ENCODE measurements at regions not wholly inside any gene's neighbourhood (a gene's known extent, or its start where the extent isn't known, plus 50 kb on each side); places are given as distances from the start of the nearest gene placed in this dataset.

DNA sequence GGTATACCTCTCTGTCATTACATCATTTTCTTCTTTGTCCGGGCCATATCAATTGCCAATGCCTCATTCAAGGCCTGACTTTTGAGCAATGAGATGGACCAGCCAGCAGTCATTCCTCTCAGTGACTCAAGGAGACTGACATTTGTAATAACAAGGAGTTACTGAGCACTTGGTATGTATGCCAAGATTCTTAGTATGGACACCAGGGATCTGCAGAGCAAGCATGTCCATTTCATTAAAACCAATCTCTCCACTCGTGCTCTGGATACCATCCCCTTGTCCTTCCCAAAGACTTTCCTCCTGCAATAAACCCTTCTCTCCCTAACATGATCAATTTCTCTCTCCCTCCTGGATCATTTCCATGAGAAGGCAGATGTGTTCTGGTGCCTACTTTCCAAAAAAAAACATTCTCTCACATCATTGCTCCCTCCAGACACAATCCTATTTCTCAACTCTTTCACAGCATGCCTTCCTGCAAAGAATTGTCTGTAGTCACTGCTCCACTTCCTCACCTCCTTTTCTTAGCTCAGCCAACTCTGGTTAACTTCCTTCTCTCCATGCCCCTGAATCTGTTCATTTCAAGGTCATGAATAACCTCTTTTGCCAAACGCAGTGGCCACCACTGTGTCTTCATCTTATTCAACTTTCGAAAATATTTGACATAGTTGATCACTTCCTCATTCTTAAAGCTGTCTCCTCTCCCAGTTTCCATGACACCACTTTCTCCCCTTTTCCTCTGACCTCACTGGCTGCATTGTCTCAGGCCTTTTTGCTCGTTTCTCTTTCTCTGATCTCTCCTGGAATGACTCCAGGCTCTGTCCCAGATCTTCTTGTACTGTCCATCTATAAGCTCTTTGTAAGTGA is 102.8 kb upstream of the CYP1B1 start:
- TF ChIP-seq CTCF (IDR thresholded peaks at IDR 0.05) (no peak), CREB1 (CRISPR knock-in tag; IDR thresholded peaks at IDR 0.05) (no peak), USF1 (CRISPR knock-in tag; IDR thresholded peaks at IDR 0.05) (no peak), ZNF232 (CRISPR knock-in tag; IDR thresholded peaks at IDR 0.05) (no peak)
